Stimulated activated naive CD4-positive, alpha-beta T cell treated with Interleukin-2 at 50 U/mL for 16 hours (primary cell): ENCODE measurements at regions not wholly inside any gene's neighbourhood (a gene's known extent, or its start where the extent isn't known, plus 50 kb on each side); places are given as distances from the start of the nearest gene placed in this dataset.

Source experiments
- DNase-seq: peaks from one replicate; lab custom pipeline; 2025; lab: John Stamatoyannopoulos, UW

- DNase-seq = no peak
These were observed 104.6 kb upstream of the TEX51 start for GRCh38 chr2:126793885-126794613.

DNA sequence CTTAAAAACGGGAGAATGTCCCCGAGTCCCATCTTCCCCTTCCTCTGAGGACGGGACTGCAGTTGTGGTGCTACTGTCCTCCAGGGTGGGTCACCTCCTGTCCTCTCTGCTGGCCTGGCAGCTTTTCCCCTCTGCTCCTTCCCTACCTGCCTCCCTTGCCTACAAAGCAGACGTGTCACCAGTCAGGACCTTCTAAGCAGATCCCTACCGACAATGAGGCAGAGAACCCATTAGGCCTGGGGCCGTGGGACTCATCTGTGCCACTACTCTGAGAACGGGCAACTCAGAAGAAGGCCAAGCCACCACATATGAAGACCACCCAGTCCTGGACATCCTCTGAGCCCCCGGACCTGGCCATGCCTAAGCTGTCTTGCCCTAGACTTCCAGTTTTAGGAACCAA is 103.0 kb upstream of the TEX51 start:
- DNase-seq = no peak

DNA sequence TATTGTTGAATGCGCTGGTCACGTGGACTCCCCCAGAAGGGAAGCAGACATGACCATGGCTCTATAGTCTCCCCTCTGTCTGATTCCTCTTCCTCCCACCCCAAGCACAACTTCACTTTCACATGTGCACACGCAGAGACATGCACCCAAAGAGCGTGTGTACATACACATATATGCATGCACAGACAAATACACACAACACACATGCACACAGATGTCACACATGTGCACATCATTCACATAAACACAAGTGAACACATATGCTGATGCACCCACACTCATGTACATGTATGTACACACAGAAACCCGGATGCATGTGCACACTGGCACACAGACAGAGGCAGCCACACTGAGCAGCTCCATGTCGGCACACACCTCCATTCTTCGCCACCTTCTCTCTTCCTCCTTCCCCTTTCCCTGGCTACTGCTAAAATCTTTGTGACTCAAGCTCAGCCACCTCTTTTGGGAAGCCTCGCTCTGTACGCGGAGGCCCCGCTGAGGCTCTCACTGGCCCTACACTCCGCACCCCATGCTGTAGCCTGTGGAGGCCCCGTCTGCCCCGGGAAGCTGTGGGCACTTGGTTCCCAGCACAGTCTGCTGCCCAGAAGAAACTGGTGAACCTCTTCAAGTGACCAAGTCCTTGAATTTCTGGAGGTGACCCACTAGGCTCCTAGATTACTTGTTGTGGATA is 101.6 kb upstream of the TEX51 start:
- no peak for DNase-seq

- DNase-seq = no peak
These were observed 100.9 kb upstream of the TEX51 start for GRCh38 chr2:126797622-126798275.

GRCh38 chr2:126798276-126799140 is 100.2 kb upstream of the TEX51 start:
- DNase-seq = no peak

GRCh38 chr2:126799301-126799700 is 99.4 kb upstream of the TEX51 start:
- DNase-seq = no peak

GRCh38 chr2:126801473-126801872 is 97.2 kb upstream of the TEX51 start:
- DNase-seq = no peak

GRCh38 chr2:126802316-126802715 is 96.4 kb upstream of the TEX51 start:
- no peak for DNase-seq

GRCh38 chr2:126802774-126803433 is 95.8 kb upstream of the TEX51 start:
- no peak for DNase-seq

DNA sequence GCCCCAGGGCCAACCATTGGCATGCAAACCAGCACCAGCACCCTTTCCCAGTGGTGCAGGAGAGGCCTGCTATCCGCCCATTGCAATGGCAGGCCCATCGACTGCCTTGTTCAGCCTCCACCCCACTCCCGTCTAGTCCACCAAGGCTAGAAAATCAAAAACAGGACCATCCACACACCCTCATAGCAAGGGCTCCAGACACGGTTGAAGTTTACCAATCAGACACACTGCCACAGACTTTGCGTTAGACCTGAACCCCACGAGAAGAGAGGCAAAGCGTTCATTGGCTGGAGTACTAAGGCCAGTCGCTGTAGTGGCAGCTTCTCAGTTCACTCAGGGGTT is 95.3 kb upstream of the TEX51 start:
- no peak for DNase-seq

GRCh38 chr2:126804347-126804746 is 94.3 kb upstream of the TEX51 start:
- DNase-seq = no peak

- DNase-seq = no peak
These were observed 89.8 kb upstream of the TEX51 start for GRCh38 chr2:126808929-126809328.

DNA sequence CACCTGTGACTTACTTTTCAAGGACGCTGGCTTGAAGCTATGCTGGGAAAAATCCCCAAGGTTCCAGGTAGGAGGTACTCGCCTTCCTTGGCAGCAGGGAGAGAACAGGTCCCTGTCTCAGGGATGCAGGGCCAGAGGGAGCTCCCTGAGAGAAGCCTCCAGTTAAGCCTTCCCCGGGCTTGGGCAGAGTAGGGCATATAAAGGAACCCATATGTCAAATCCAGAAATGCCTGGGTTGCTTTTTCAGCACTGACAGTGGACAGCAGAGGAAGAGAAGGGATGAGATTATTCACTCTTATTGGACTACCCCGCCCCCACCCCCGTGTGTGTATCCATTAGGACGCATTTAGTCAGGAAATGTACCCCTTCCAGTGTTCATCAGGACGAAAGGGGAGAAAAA is 89.3 kb upstream of the TEX51 start:
- DNase-seq = no peak

- no peak for DNase-seq
These were observed 88.7 kb upstream of the TEX51 start for GRCh38 chr2:126810001-126810400.

DNA sequence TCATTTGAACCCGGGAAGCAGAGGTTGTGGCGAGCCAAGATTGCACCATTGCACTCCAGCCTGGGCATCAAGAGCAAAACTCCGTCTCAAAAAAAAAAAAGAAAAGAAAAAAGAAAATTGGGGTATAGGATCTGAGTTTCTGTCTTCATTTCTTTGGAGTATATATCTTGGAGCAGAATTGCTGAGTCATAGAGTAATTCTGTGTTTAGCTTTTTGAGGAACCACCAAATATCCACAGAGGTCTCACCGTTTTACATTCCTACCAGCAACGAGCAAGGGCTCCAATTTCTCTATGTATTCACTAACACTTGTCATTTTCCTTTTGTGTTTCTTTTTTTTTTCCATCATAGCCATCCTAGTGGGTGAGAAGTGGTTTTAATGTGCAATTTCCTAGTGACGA is 87.6 kb upstream of the TEX51 start:
- no peak for DNase-seq

GRCh38 chr2:126817172-126817571 is 81.5 kb upstream of the TEX51 start:
- no peak for DNase-seq

DNA sequence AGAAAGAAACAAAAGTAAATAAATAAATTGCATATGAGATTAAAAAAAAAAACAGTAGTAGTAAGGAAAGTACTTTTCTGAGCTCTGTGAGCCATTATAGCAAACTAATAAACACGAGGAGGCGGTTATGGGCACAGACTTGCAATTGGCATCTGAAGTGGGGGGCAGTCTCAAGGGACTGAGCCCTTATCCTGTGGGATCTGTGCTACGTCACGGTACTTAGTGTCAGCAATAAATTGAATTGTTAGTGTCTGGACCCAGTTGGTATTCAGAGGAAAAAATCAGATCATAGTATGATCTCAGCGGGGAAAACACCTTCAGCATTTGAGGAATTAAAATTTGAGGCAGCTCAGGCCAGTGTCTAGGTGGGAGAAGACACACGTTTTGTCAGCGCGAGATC is 76.6 kb upstream of the TEX51 start:
- no peak for DNase-seq

DNA sequence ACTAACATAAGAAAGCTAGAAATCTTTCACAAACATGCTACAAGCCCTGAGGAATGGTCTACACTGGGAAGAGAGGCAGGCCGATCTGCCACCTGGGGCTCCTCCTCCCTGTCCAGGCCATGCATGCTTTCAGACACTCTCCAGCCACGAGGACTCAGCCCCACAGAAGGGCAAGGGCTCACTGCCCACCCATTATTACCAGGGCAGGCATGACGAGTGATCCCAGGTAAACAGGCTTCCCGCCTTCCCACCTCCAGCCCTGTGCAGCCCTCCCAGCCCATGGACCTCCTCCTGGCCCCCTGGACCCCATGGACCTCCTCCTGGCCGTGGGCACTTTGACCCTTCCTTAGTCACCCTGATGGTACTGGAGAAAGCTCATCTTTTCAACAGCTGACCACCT is 75.8 kb upstream of the TEX51 start:
- DNase-seq = no peak

DNA sequence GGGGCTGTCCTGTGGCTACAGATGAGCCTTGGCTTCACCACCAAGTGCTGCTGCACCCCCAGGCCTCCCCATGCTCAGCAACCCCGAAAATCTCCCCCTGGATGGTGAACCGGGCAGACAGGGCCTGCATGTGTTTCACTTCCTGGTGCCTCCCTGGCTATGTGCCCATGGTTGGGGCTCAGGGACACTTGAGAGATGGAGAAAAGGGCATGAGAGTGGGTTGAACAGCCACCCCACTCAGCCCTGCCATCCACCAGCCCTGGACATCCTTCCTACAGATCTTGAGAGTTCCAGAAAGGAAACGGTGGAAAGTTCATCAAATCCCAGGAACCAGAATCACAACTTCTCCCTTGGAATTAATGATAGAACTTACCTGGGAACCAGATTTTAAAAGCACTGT is 74.7 kb upstream of the TEX51 start:
- no peak for DNase-seq

DNA sequence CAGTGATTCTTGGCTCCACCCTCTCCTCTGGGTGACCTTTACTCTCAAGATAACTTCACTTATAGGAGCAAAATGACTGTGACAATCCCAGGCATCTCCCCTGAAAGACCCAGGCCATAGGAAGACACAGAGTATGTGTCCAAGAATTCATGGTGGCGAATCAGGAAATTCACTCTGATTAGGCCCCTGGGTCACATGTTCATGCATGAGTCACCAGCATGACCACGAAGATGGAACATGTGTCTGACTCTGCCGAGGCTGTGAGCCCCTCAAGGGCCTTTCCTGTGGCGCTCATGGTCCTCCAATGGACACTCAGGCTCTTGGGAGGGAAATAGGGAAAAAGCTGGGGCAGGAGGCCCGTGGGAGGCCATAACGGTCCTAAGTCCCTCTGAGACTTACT is 74.0 kb upstream of the TEX51 start:
- no peak for DNase-seq

DNA sequence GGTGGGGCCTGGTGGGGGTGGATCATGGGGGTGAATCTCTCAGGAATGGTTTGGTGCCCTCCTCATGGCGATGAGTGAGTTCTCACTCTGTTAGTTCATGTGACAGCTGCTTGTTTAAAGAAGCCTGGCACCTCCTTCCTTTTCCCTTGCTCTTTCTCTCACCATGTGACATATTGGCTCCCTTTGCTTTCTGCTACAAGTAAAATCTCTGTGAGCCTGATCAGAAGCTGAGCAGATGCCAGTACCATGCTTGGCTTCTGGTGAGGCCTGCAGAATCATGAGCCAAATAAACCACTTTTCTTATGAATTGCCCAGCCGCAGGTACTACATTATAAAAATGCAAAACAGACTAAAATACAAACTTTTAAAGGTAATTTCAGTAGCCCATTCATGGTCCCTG is 73.4 kb upstream of the TEX51 start:
- no peak for DNase-seq

GRCh38 chr2:126826491-126826890 is 72.2 kb upstream of the TEX51 start:
- DNase-seq = no peak
